Stimulated activated CD8-positive, alpha-beta memory T cell treated with anti-CD3 and anti-CD28 coated beads, Interleukin-2, amount 100 ng/mL, for 1 hour (primary cell): ENCODE measurements at regions not wholly inside any gene's neighbourhood (a gene's known extent, or its start where the extent isn't known, plus 50 kb on each side); places are given as distances from the start of the nearest gene placed in this dataset.
"Not testable (repeated sequence)": the region's sequence is repeated elsewhere in the genome, so short reads cannot be mapped to it uniquely, and the experiment has no call there.

Experiments
- DNase-seq, 2 donors: peaks; one replicate each; pipeline ENCODE4 v3.0.0-alpha.2; 2020; ENCODE audit warnings: low read depth in 2 of 2

GRCh38 chr3:81913886-81914663, 152.6 kb upstream of the GBE1 start:
- no peak for DNase-seq

GRCh38 chr3:81911221-81911620, 149.8 kb upstream of the GBE1 start:
- no peak for DNase-seq

- DNase-seq = no peak
Observed at GRCh38 chr3:81910244-81910852, 148.9 kb upstream of the GBE1 start.

- no peak for DNase-seq
Observed at GRCh38 chr3:81909796-81910195, 148.4 kb upstream of the GBE1 start.

- DNase-seq = no peak
Observed at GRCh38 chr3:81908561-81908960, 147.1 kb upstream of the GBE1 start.

- no peak for DNase-seq
Observed at GRCh38 chr3:81898336-81898735, 136.9 kb upstream of the GBE1 start.

GRCh38 chr3:81894598-81894997, 133.2 kb upstream of the GBE1 start:
- no peak for DNase-seq

GRCh38 chr3:81891055-81891895, 129.8 kb upstream of the GBE1 start:
- DNase-seq = no peak

- DNase-seq = no peak
Observed at GRCh38 chr3:81888914-81889557, 127.6 kb upstream of the GBE1 start.

- no peak for DNase-seq
Observed at GRCh38 chr3:81887448-81887847, 126.0 kb upstream of the GBE1 start.

GRCh38 chr3:81886081-81886480, 124.6 kb upstream of the GBE1 start:
- no peak for DNase-seq

GRCh38 chr3:81884791-81885190, 123.3 kb upstream of the GBE1 start:
- DNase-seq = no peak

- DNase-seq = no peak
Observed at GRCh38 chr3:81876826-81877225, 115.4 kb upstream of the GBE1 start.

- no peak for DNase-seq
Observed at GRCh38 chr3:81874738-81875137, 113.3 kb upstream of the GBE1 start.

- DNase-seq = no peak
Observed at GRCh38 chr3:81872566-81872965, 111.1 kb upstream of the GBE1 start.

GRCh38 chr3:81871358-81872155, 110.1 kb upstream of the GBE1 start:
- DNase-seq = no peak

GRCh38 chr3:81869382-81869781, 107.9 kb upstream of the GBE1 start:
- DNase-seq = no peak

- DNase-seq = no peak
Observed at GRCh38 chr3:81868597-81868996, 107.2 kb upstream of the GBE1 start.

- DNase-seq = no peak
Observed at GRCh38 chr3:81867875-81868274, 106.4 kb upstream of the GBE1 start.

GRCh38 chr3:81865164-81865563, 103.7 kb upstream of the GBE1 start:
- not testable (repeated sequence) for DNase-seq

- DNase-seq = no peak
Observed at GRCh38 chr3:81864272-81864671, 102.8 kb upstream of the GBE1 start.
